Mesendoderm (in vitro differentiated cells): ENCODE measurements at regions not wholly inside any gene's neighbourhood (a gene's known extent, or its start where the extent isn't known, plus 50 kb on each side); places are given as distances from the start of the nearest gene placed in this dataset.

ENCODE experiments used
- DNase-seq: peaks from one replicate; pipeline ENCODE4 v3.0.0; 2013
- H2AK5ac ChIP-seq: 2 replicates; pipeline ENCODE4 v1.6.1; 2013; ENCODE audit warnings: low read length, inconsistent platforms
- H2BK120ac ChIP-seq: 2 replicates; pipeline ENCODE4 v1.6.1; 2013; ENCODE audit warnings: low read depth, mild to moderate bottlenecking, low read length, moderate library complexity, mixed read lengths
- H2BK15ac ChIP-seq: replicated peaks from 2 replicates; pipeline ENCODE4 v1.6.1; 2013; ENCODE audit warnings: low read depth, mild to moderate bottlenecking, moderate library complexity
- H2BK5ac ChIP-seq: 2 replicates; pipeline ENCODE4 v1.6.1; 2013; ENCODE audit warnings: low read length, inconsistent platforms
- H3K18ac ChIP-seq: 2 replicates; pipeline ENCODE4 v1.6.1; 2013; ENCODE audit warnings: mild to moderate bottlenecking, low read length, mixed read lengths
- H3K23ac ChIP-seq: one replicate; pipeline ENCODE4 v1.6.1; 2013; ENCODE audit warnings: low read length
- H3K27ac ChIP-seq: 2 replicates; pipeline ENCODE4 v1.5.1; 2013; ENCODE audit warnings: low read depth, mild to moderate bottlenecking, inconsistent platforms, low read length, moderate library complexity
- H3K27me3 ChIP-seq: 2 replicates; pipeline ENCODE4 v1.6.1; 2013; ENCODE audit warnings: low read length, control low read depth, mild to moderate bottlenecking, inconsistent platforms; ENCODE audit not compliant: insufficient read depth, poor library complexity
- H3K36me3 ChIP-seq: 2 replicates; pipeline ENCODE4 v1.6.1; 2013; ENCODE audit warnings: low read length, inconsistent platforms; ENCODE audit not compliant: control insufficient read depth, insufficient read depth
- H3K4ac ChIP-seq: one replicate; pipeline ENCODE4 v1.6.1; 2013; ENCODE audit warnings: low read depth, mild to moderate bottlenecking, low read length, moderate library complexity
- H3K4me1 ChIP-seq: 2 replicates; pipeline ENCODE4 v1.6.1; 2013; ENCODE audit warnings: low read depth, low read length, inconsistent platforms; ENCODE audit not compliant: control insufficient read depth
- H3K4me2 ChIP-seq: 2 replicates; pipeline ENCODE4 v1.6.1; 2013; ENCODE audit warnings: low read length
- H3K4me3 ChIP-seq: 2 replicates; pipeline ENCODE4 v1.5.1; 2013; ENCODE audit warnings: mild to moderate bottlenecking, low read length
- H3K56ac ChIP-seq: one replicate; pipeline ENCODE4 v1.6.1; 2013; ENCODE audit warnings: low read length
- H3K79me1 ChIP-seq: 2 replicates; pipeline ENCODE4 v1.6.1; 2013; ENCODE audit warnings: low read length, inconsistent platforms
- H3K79me2 ChIP-seq: 2 replicates; pipeline ENCODE4 v1.6.1; 2013; ENCODE audit warnings: mild to moderate bottlenecking, low read length; ENCODE audit not compliant: control insufficient read depth, insufficient read depth
- H3K9ac ChIP-seq: 2 replicates; pipeline ENCODE4 v1.6.1; 2013; ENCODE audit warnings: low read length, inconsistent platforms
- H4K5ac ChIP-seq: one replicate; pipeline ENCODE4 v1.6.1; 2013; ENCODE audit warnings: low read length
- H4K8ac ChIP-seq: one replicate; pipeline ENCODE4 v1.6.1; 2013; ENCODE audit warnings: low read depth, mild to moderate bottlenecking, control low read depth, low read length, moderate library complexity
- WGBS: extraction: QIAGEN DNeasy Blood & Tissue Kit; methylation state at CpG from one replicate; pipeline ENCODE4 v1.1.7; 2013; ENCODE audit warnings: low lambda C conversion rate, missing lambda C conversion rate; ENCODE audit not compliant: insufficient coverage; ENCODE audit errors: extremely low coverage; 5-methylcytosine and 5-hydroxymethylcytosine counted together

GRCh38 chr11:116698080-116698479 is 74.7 kb downstream of the BUD13 start:
- no peaks in the 10 kb centered on the region for H3K79me1 ChIP-seq
- no peaks in the 10 kb centered on the region for H3K79me2 ChIP-seq
- H3K27me3 ChIP-seq, result no peaks in the 10 kb centered on the region
- no peaks in the 10 kb centered on the region for H3K36me3 ChIP-seq
- H2BK120ac ChIP-seq, result no peak overlapping the region
- H4K5ac ChIP-seq, result no peak overlapping the region
- no peak overlapping the region for H3K23ac ChIP-seq
- H3K9ac ChIP-seq, result no peak overlapping the region
- no CpG with 5 or more reads among the region's 1 CpG for WGBS
- DNase-seq, result no peak
- H2BK15ac ChIP-seq, result no peak overlapping the region
- H3K4ac ChIP-seq, result no peak overlapping the region
- no peak overlapping the region for H4K8ac ChIP-seq
- H3K27ac ChIP-seq, result no peak overlapping the region
- H3K4me1 ChIP-seq, result peaks cover 2% of the 10 kb centered on the region
- H2BK5ac ChIP-seq, result no peak overlapping the region
- no peak overlapping the region for H3K56ac ChIP-seq
- no peak overlapping the region for H3K4me3 ChIP-seq
- no peak overlapping the region for H2AK5ac ChIP-seq
- no peak overlapping the region for H3K4me2 ChIP-seq
- H3K18ac ChIP-seq, result no peak overlapping the region

- H3K4me2 ChIP-seq, result no peak overlapping the region
- H3K79me2 ChIP-seq, result no peaks in the 10 kb centered on the region
- H2BK120ac ChIP-seq, result no peak overlapping the region
- no CpG with 5 or more reads among the region's 7 CpGs for WGBS
- H4K5ac ChIP-seq, result no peak overlapping the region
- no peak overlapping the region for H2AK5ac ChIP-seq
- no peak overlapping the region for H4K8ac ChIP-seq
- no peaks in the 10 kb centered on the region for H3K36me3 ChIP-seq
- no peaks in the 10 kb centered on the region for H3K79me1 ChIP-seq
- no peak overlapping the region for H2BK15ac ChIP-seq
- no peak overlapping the region for H3K23ac ChIP-seq
- H3K4me3 ChIP-seq, result no peak overlapping the region
- no peak overlapping the region for H2BK5ac ChIP-seq
- H3K56ac ChIP-seq, result no peak overlapping the region
- no peak overlapping the region for H3K9ac ChIP-seq
- no peak overlapping the region for H3K4ac ChIP-seq
- no peak overlapping the region for H3K27ac ChIP-seq
- H3K18ac ChIP-seq, result no peak overlapping the region
- DNase-seq, result no peak
- H3K4me1 ChIP-seq, result no peaks in the 10 kb centered on the region
- H3K27me3 ChIP-seq, result no peaks in the 10 kb centered on the region
Measured at GRCh38 chr11:116697639-116698038, 75.1 kb downstream of the BUD13 start.

- no peak overlapping the region for H3K9ac ChIP-seq
- no peak overlapping the region for H4K5ac ChIP-seq
- H3K36me3 ChIP-seq, result no peaks in the 10 kb centered on the region
- H3K4me1 ChIP-seq, result no peaks in the 10 kb centered on the region
- DNase-seq, result peak; percentile 37
- H2AK5ac ChIP-seq, result no peak overlapping the region
- H3K79me1 ChIP-seq, result no peaks in the 10 kb centered on the region
- no peak overlapping the region for H3K27ac ChIP-seq
- H4K8ac ChIP-seq, result no peak overlapping the region
- no CpG with 5 or more reads among the region's 4 CpGs for WGBS
- H2BK120ac ChIP-seq, result no peak overlapping the region
- no peaks in the 10 kb centered on the region for H3K79me2 ChIP-seq
- no peak overlapping the region for H3K4me2 ChIP-seq
- H3K23ac ChIP-seq, result no peak overlapping the region
- no peak overlapping the region for H2BK5ac ChIP-seq
- H3K27me3 ChIP-seq, result no peaks in the 10 kb centered on the region
- H2BK15ac ChIP-seq, result no peak overlapping the region
- H3K18ac ChIP-seq, result no peak overlapping the region
- H3K56ac ChIP-seq, result no peak overlapping the region
- no peak overlapping the region for H3K4me3 ChIP-seq
- H3K4ac ChIP-seq, result no peak overlapping the region
Measured at GRCh38 chr11:116697011-116697410, 75.8 kb downstream of the BUD13 start.

- no peak overlapping the region for H3K4me3 ChIP-seq
- peak; percentile 73 for DNase-seq
- H3K79me2 ChIP-seq, result no peaks in the 10 kb centered on the region
- H3K36me3 ChIP-seq, result no peaks in the 10 kb centered on the region
- H2AK5ac ChIP-seq, result no peak overlapping the region
- no CpG with 5 or more reads among the region's 11 CpGs for WGBS
- H3K27ac ChIP-seq, result no peak overlapping the region
- H4K8ac ChIP-seq, result no peak overlapping the region
- no peak overlapping the region for H3K4ac ChIP-seq
- H3K27me3 ChIP-seq, result no peaks in the 10 kb centered on the region
- no peak overlapping the region for H2BK120ac ChIP-seq
- H2BK15ac ChIP-seq, result no peak overlapping the region
- H3K23ac ChIP-seq, result no peak overlapping the region
- no peak overlapping the region for H3K4me2 ChIP-seq
- no peak overlapping the region for H2BK5ac ChIP-seq
- no peak overlapping the region for H4K5ac ChIP-seq
- H3K56ac ChIP-seq, result no peak overlapping the region
- H3K18ac ChIP-seq, result no peak overlapping the region
- no peak overlapping the region for H3K9ac ChIP-seq
- no peaks in the 10 kb centered on the region for H3K4me1 ChIP-seq
- H3K79me1 ChIP-seq, result no peaks in the 10 kb centered on the region
Measured at GRCh38 chr11:116696381-116696941, 76.3 kb downstream of the BUD13 start.

GRCh38 chr11:116695657-116696254 is 77.0 kb downstream of the BUD13 start:
- Histone ChIP-seq H3K4me3 (no peak overlapping the region), H3K9ac (no peak overlapping the region), H3K4me2 (no peak overlapping the region), H4K5ac (no peak overlapping the region), H2BK5ac (no peak overlapping the region), H3K79me2 (no peaks in the 10 kb centered on the region), H3K27ac (no peak overlapping the region), H3K79me1 (no peaks in the 10 kb centered on the region), H2AK5ac (no peak overlapping the region), H3K36me3 (no peaks in the 10 kb centered on the region), H2BK15ac (no peak overlapping the region), H3K56ac (no peak overlapping the region), H3K18ac (no peak overlapping the region), H3K23ac (no peak overlapping the region), H3K4me1 (no peaks in the 10 kb centered on the region), H3K4ac (no peak overlapping the region), H4K8ac (no peak overlapping the region), H3K27me3 (no peaks in the 10 kb centered on the region), H2BK120ac (no peak overlapping the region)
- no peak for DNase-seq
